SK-N-SH (cell line): ENCODE measurements at regions not wholly inside any gene's neighbourhood (a gene's known extent, or its start where the extent isn't known, plus 50 kb on each side); places are given as distances from the start of the nearest gene placed in this dataset.

ENCODE experiments used
- CTCF ChIA-PET: fragments of 300-600, 350-600 bp; formaldehyde crosslinking; extraction: SDS; loops from one replicate; lab custom pipeline; 2021; lab: Yijun Ruan, JAX
- POLR2A ChIA-PET: fragments of 350-600 bp; sonication (Branson Sonifier 250); formaldehyde crosslinking; extraction: SDS; loops from one replicate; lab custom pipeline; 2020; ENCODE audit warnings: antibody characterized with exemption, inconsistent platforms; lab: Yijun Ruan, JAX
- DNase-seq: peaks from one replicate; pipeline ENCODE4 v3.0.0; 2012
- H2AFZ ChIP-seq: fragments of 200-600 bp; sonication (generic); 2 replicates; pipeline ENCODE4 v1.8.1; 2016; ENCODE audit warnings: antibody characterized with exemption, mild to moderate bottlenecking, low read depth
- H3F3A ChIP-seq: fragments of 200-600 bp; sonication (generic); replicated peaks from 2 replicates; pipeline ENCODE3; 2016; ENCODE audit warnings: antibody characterized with exemption, mild to moderate bottlenecking; ENCODE audit not compliant: insufficient read depth
- H3K27ac ChIP-seq, 2 experiments: fragments of 200-500 bp in 1 of 2; fragments of 200-600 bp in 1 of 2; sonication (Bioruptor generic) in 1 of 2; sonication (generic), shearing (Covaris generic) in 1 of 2; 2 replicates each; pipeline versions ENCODE4 v1.5.1 to v1.6.1; 2014 to 2016; ENCODE audit warnings: low read depth in 2 of 2, inconsistent platforms in 1 of 2, low read length in 1 of 2, mild to moderate bottlenecking in 1 of 2, mixed read lengths in 1 of 2
- H3K27me3 ChIP-seq: fragments of 200-600 bp; sonication (generic), shearing (Covaris generic); 2 replicates; pipeline ENCODE4 v1.6.1; 2016; ENCODE audit warnings: mixed run types; ENCODE audit not compliant: insufficient read depth
- H3K36me3 ChIP-seq, 2 experiments: fragments of 200-500 bp in 1 of 2; fragments of 200-600 bp in 1 of 2; sonication (Bioruptor generic) in 1 of 2; sonication (generic) in 1 of 2; replicated peaks in 1 of 2; 2 replicates each; pipeline versions ENCODE3 to v1.5.1; 2014 to 2016; ENCODE audit warnings: low read length in 1 of 2, mild to moderate bottlenecking in 1 of 2; ENCODE audit not compliant: insufficient read depth in 2 of 2, control insufficient read depth in 1 of 2
- H3K4me1 ChIP-seq, 2 experiments: fragments of 200-500 bp in 1 of 2; fragments of 200-600 bp in 1 of 2; sonication (Bioruptor generic) in 1 of 2; sonication (generic), shearing (Covaris generic) in 1 of 2; 2 replicates each; pipeline versions ENCODE4 v1.5.1 to v1.6.1; 2014 to 2016; ENCODE audit warnings: low read depth in 1 of 2, low read length in 1 of 2, mixed run types in 1 of 2; ENCODE audit not compliant: insufficient read depth in 2 of 2, control insufficient read depth in 1 of 2
- H3K4me2 ChIP-seq: fragments of 200-600 bp; sonication (generic), shearing (Covaris generic); 2 replicates; pipeline ENCODE4 v1.6.1; 2017; ENCODE audit warnings: mixed run types
- H3K4me3 ChIP-seq, 2 experiments: fragments of 200-500 bp in 1 of 2; fragments of 200-600 bp in 1 of 2; sonication (Bioruptor generic) in 1 of 2; sonication (generic), shearing (Covaris generic) in 1 of 2; 2 replicates each; pipeline versions ENCODE4 v1.5.1 to v1.8.1; 2014 to 2016; ENCODE audit warnings: low read depth in 2 of 2, inconsistent platforms in 1 of 2, low read length in 1 of 2, mild to moderate bottlenecking in 1 of 2, mixed read lengths in 1 of 2, moderate library complexity in 1 of 2
- H3K79me2 ChIP-seq: fragments of 200-600 bp; sonication (generic); 2 replicates; pipeline ENCODE4 v1.8.1; 2017; ENCODE audit warnings: mild to moderate bottlenecking; ENCODE audit not compliant: insufficient read depth
- H3K9ac ChIP-seq: fragments of 200-600 bp; sonication (generic); 2 replicates; pipeline ENCODE4 v1.6.1; 2017; ENCODE audit warnings: mixed run types
- H3K9me2 ChIP-seq: fragments of 200-600 bp; sonication (generic); 2 replicates; pipeline ENCODE4 v1.6.1; 2017; ENCODE audit warnings: mixed run types
- H3K9me3 ChIP-seq: fragments of 200-600 bp; sonication (generic); 2 replicates; pipeline ENCODE4 v1.6.1; 2017; ENCODE audit warnings: mixed run types, mild to moderate bottlenecking, moderate library complexity
- H4K20me1 ChIP-seq: fragments of 200-600 bp; sonication (generic); 2 replicates; pipeline ENCODE4 v1.6.1; 2017; ENCODE audit warnings: mild to moderate bottlenecking, mixed run types; ENCODE audit not compliant: insufficient read depth
- FOSL2 ChIP-seq: IDR thresholded peaks from 2 replicates; pipeline ENCODE4 v1.4.0; 2012; ENCODE audit warnings: low read depth, mild to moderate bottlenecking, moderate library complexity, borderline replicate concordance
- GABPA ChIP-seq: IDR thresholded peaks from 2 replicates; pipeline ENCODE4 v1.4.0; 2012; ENCODE audit warnings: low read depth, mild to moderate bottlenecking
- GATA2 ChIP-seq: sonication (generic); formaldehyde crosslinking; IDR thresholded peaks from 2 replicates; pipeline ENCODE4 v1.5.0; 2020; ENCODE audit warnings: mild to moderate bottlenecking, missing genetic modification reagents
- NFIC ChIP-seq: IDR thresholded peaks from 2 replicates; pipeline ENCODE4 v1.4.0; 2012; ENCODE audit warnings: borderline replicate concordance
- PBX3 ChIP-seq: IDR thresholded peaks from 2 replicates; pipeline ENCODE4; 2012
- RAD21 ChIP-seq: IDR thresholded peaks from 2 replicates; pipeline ENCODE4 v1.6.1; 2012; ENCODE audit warnings: mild to moderate bottlenecking, low read length
- RXRA ChIP-seq: IDR thresholded peaks from 2 replicates; pipeline ENCODE4 v1.4.0; 2012; ENCODE audit warnings: low read depth, mild to moderate bottlenecking, borderline replicate concordance
- SIN3A ChIP-seq: IDR thresholded peaks from 2 replicates; pipeline ENCODE4 v1.6.1; 2012; ENCODE audit warnings: low read depth, mild to moderate bottlenecking, low read length, moderate library complexity, borderline replicate concordance
- SMC3 ChIP-seq: IDR thresholded peaks from 2 replicates; pipeline ENCODE4 v1.6.1; 2012; ENCODE audit warnings: low read depth, low read length, improper control_type of control experiment
- TCF12 ChIP-seq: IDR thresholded peaks from 2 replicates; pipeline ENCODE4 v1.4.0; 2012
- USF2 ChIP-seq: fragments of 150-350 bp; IDR thresholded peaks from 2 replicates; pipeline ENCODE4 v1.6.1; 2017; ENCODE audit warnings: antibody characterized with exemption, low read length, low read depth, borderline replicate concordance
- YY1 ChIP-seq: IDR thresholded peaks from 2 replicates; pipeline ENCODE4 v1.4.0; 2012; ENCODE audit warnings: low read depth, mild to moderate bottlenecking
- WGBS: methylation state at CpG from one replicate; pipeline ENCODE4 v1.1.6; 2017; ENCODE audit warnings: low lambda C conversion rate; 5-methylcytosine and 5-hydroxymethylcytosine counted together
- TF ChIP-seq, protein P1 (sequence below): IDR thresholded peaks from 2 replicates; pipeline ENCODE4 v1.6.1; 2012; ENCODE audit warnings: mild to moderate bottlenecking, low read depth, low read length, moderate library complexity
- TF ChIP-seq, protein P2 (sequence below): IDR thresholded peaks from 2 replicates; pipeline ENCODE4 v1.4.0; 2012; ENCODE audit warnings: low read depth, borderline replicate concordance

DNA sequence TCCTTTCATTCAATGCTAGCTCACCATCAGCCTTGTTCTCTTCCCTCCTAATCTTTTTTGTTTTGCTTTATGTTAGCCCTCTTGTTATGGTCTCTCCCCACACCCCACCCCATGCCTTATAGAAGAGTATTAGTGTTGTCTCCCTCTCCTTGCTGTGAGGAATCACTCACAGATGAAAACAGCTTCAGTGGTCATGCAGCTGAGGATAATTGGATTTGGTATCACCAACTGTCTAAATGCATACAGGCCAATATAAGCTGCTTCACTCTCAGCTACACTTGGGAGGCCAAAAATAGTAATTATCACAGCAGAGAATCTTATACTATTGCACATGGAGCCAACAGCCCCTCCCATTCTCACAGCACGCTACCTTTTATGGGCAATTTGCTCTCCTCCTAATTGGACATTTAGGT is 494.6 kb upstream of the FAM241A start (continued):
- TF ChIP-seq USF2: no peak
- no peak for TF ChIP-seq RAD21

DNA sequence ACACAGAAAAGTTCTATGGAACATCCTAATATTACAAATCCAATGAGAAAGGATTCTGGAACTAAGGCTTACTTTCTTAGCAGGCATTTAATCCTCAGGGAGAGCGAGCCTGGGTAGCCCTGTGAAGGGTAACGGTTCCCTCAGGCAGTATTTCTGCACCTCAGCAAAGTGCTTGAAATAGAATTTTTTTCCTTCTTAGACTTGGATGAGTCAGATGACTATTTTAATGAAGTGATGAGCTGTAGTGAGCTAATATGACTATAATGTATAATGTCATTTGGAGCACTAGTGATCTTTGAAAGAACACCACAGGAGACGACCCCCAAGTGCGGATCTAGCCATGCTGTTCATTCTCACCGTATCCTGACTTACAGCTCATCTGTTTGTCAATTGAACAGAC is 493.0 kb upstream of the FAM241A start:
- no peaks in the 10 kb centered on the region for H3K9me2 ChIP-seq
- H4K20me1 ChIP-seq: no peaks in the 10 kb centered on the region
- H3F3A ChIP-seq: no peaks in the 10 kb centered on the region
- no peaks in the 10 kb centered on the region for H3K79me2 ChIP-seq
- CTCF ChIA-PET: interaction anchor here (1.0 to 1.8 kb wide), 3 partner anchors 11 to 1021 kb away, joined by 3 to 5 read pairs (median 3); no protein-coding TSS in a partner anchor
- peaks cover 16% of the 10 kb centered on the region; the same call in 1 of the 2 replicates for H3K27me3 ChIP-seq
- no peak overlapping the region for H3K27ac ChIP-seq
- H3K4me3 ChIP-seq: no peak overlapping the region
- WGBS: 4% methylated on average over 5 of the region's 5 CpGs
- POLR2A ChIA-PET: no interaction called here
- no peak for TF ChIP-seq TCF12
- no peak for TF ChIP-seq RXRA
- TF ChIP-seq SIN3A: no peak
- no peak for TF ChIP-seq FOSL2
- no peak for TF ChIP-seq NFIC
- TF ChIP-seq PBX3: no peak
- TF ChIP-seq, protein P1, sequence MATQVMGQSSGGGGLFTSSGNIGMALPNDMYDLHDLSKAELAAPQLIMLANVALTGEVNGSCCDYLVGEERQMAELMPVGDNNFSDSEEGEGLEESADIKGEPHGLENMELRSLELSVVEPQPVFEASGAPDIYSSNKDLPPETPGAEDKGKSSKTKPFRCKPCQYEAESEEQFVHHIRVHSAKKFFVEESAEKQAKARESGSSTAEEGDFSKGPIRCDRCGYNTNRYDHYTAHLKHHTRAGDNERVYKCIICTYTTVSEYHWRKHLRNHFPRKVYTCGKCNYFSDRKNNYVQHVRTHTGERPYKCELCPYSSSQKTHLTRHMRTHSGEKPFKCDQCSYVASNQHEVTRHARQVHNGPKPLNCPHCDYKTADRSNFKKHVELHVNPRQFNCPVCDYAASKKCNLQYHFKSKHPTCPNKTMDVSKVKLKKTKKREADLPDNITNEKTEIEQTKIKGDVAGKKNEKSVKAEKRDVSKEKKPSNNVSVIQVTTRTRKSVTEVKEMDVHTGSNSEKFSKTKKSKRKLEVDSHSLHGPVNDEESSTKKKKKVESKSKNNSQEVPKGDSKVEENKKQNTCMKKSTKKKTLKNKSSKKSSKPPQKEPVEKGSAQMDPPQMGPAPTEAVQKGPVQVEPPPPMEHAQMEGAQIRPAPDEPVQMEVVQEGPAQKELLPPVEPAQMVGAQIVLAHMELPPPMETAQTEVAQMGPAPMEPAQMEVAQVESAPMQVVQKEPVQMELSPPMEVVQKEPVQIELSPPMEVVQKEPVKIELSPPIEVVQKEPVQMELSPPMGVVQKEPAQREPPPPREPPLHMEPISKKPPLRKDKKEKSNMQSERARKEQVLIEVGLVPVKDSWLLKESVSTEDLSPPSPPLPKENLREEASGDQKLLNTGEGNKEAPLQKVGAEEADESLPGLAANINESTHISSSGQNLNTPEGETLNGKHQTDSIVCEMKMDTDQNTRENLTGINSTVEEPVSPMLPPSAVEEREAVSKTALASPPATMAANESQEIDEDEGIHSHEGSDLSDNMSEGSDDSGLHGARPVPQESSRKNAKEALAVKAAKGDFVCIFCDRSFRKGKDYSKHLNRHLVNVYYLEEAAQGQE: no peak
- TF ChIP-seq, protein P2, sequence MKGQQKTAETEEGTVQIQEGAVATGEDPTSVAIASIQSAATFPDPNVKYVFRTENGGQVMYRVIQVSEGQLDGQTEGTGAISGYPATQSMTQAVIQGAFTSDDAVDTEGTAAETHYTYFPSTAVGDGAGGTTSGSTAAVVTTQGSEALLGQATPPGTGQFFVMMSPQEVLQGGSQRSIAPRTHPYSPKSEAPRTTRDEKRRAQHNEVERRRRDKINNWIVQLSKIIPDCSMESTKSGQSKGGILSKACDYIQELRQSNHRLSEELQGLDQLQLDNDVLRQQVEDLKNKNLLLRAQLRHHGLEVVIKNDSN: no peak
- TF ChIP-seq GABPA: no peak
- TF ChIP-seq YY1: no peak
- TF ChIP-seq GATA2 (CRISPR knock-in tag): no peak
- TF ChIP-seq SMC3: no peak
- no peak overlapping the region for H3K9ac ChIP-seq
- H3K4me2 ChIP-seq: no peak overlapping the region
- DNase-seq: no peak
- H2AFZ ChIP-seq: no peak overlapping the region
- H3K4me1 ChIP-seq: no peaks in the 10 kb centered on the region
- no peaks in the 10 kb centered on the region for H3K36me3 ChIP-seq
- H3K9me3 ChIP-seq: no peaks in the 10 kb centered on the region
